GM13977 (cell line): ENCODE measurements at regions not wholly inside any gene's neighbourhood (a gene's known extent, or its start where the extent isn't known, plus 50 kb on each side); places are given as distances from the start of the nearest gene placed in this dataset.

Experiments used
- DNase-seq: peaks from one replicate; pipeline ENCODE4 v3.0.0; 2012; ENCODE audit warnings: low spot score
- CTCF ChIP-seq: IDR thresholded peaks from 2 replicates; pipeline ENCODE4 v1.5.1; 2012; ENCODE audit warnings: mild to moderate bottlenecking, control low read depth; ENCODE audit not compliant: insufficient read depth; ENCODE audit errors: extremely low read depth, missing control alignments
- in situ Hi-C: fragments of 300-500 bp; cut with MboI; formaldehyde crosslinking; loops from one replicate; pipeline ENCODE4 v1.12.0; 2022; ENCODE audit warnings: low sequenced_read_pairs, low pct_unique_long_range_greater_than_20kb, mixed read lengths, inconsistent platforms; ENCODE audit not compliant: unreplicated experiment

- no peak for TF ChIP-seq CTCF
- no peak for DNase-seq
- in situ Hi-C loops: loop anchor here (10.0 kb wide), 1 partner anchor 132 kb away; no protein-coding TSS in a partner anchor
These were observed 75.2 kb downstream of the INSIG1 start for GRCh38 chr7:155372782-155373358.

- no peak for TF ChIP-seq CTCF
- in situ Hi-C loops: loop anchor here (10.0 kb wide), 1 partner anchor 131 kb away; no protein-coding TSS in a partner anchor
- DNase-seq: no peak
These were observed 75.9 kb downstream of the INSIG1 start for GRCh38 chr7:155373359-155374273.

- TF ChIP-seq CTCF: no peak
- DNase-seq: no peak
- in situ Hi-C loops: loop anchor here (10.0 kb wide), 1 partner anchor 130 kb away; no protein-coding TSS in a partner anchor
These were observed 76.9 kb downstream of the INSIG1 start for GRCh38 chr7:155374276-155375252.

- in situ Hi-C loops: loop anchor here (10.0 kb wide), 1 partner anchor 129 kb away; no protein-coding TSS in a partner anchor
- no peak for DNase-seq
- no peak for TF ChIP-seq CTCF
These were observed 77.9 kb downstream of the INSIG1 start for GRCh38 chr7:155375337-155376277.

- no peak for TF ChIP-seq CTCF
- in situ Hi-C loops: loop anchor here (10.0 kb wide), 1 partner anchor 128 kb away; no protein-coding TSS in a partner anchor
- DNase-seq: no peak
These were observed 79.6 kb downstream of the INSIG1 start for GRCh38 chr7:155377071-155377837.
